DND-41 (cell line): ENCODE measurements at regions not wholly inside any gene's neighbourhood (a gene's known extent, or its start where the extent isn't known, plus 50 kb on each side); places are given as distances from the start of the nearest gene placed in this dataset.

ENCODE experiments used
- EZH2 ChIP-seq: IDR thresholded peaks from 3 replicates; pipeline ENCODE4 v1.6.1; 2012; ENCODE audit warnings: borderline replicate concordance, low read depth, mild to moderate bottlenecking, moderate library complexity, low read length, inconsistent platforms; ENCODE audit not compliant: severe bottlenecking
- TF ChIP-seq, protein P1 (sequence below): IDR thresholded peaks from 2 replicates; pipeline ENCODE4 v1.5.1; 2012; ENCODE audit warnings: borderline replicate concordance, low read length, moderate library complexity, mild to moderate bottlenecking; ENCODE audit not compliant: poor library complexity, severe bottlenecking; ENCODE audit errors: extremely low read depth

DNA sequence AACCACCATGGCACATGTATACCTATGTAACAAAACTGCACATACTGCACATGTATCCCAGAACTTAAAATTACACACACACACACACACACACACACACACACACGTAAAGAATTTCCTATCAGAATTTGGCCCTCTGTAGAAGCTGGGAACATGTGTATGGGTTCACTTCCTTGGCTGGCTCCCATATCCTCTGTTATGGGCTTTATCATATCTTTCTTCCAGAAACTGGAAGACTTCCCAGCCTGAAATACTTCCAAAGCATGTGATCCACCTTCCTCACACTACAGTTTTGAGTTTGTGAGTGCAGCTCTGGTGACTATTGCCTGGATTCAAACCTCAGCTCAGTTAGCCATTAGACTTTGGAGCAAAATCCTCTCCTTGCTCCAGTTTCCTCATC, 78.6 kb upstream of the GDNF start:
- TF ChIP-seq, protein P1, sequence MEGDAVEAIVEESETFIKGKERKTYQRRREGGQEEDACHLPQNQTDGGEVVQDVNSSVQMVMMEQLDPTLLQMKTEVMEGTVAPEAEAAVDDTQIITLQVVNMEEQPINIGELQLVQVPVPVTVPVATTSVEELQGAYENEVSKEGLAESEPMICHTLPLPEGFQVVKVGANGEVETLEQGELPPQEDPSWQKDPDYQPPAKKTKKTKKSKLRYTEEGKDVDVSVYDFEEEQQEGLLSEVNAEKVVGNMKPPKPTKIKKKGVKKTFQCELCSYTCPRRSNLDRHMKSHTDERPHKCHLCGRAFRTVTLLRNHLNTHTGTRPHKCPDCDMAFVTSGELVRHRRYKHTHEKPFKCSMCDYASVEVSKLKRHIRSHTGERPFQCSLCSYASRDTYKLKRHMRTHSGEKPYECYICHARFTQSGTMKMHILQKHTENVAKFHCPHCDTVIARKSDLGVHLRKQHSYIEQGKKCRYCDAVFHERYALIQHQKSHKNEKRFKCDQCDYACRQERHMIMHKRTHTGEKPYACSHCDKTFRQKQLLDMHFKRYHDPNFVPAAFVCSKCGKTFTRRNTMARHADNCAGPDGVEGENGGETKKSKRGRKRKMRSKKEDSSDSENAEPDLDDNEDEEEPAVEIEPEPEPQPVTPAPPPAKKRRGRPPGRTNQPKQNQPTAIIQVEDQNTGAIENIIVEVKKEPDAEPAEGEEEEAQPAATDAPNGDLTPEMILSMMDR, result no peak
- no peak for TF ChIP-seq EZH2
